Pons (tissue), 1 donor: ENCODE measurements at regions not wholly inside any gene's neighbourhood (a gene's known extent, or its start where the extent isn't known, plus 50 kb on each side); places are given as distances from the start of the nearest gene placed in this dataset.
A peak's percentile ranks its signal among the peaks of the same experiment; 100 is the strongest.

Experiments used
- DNase-seq: peaks from one replicate; pipeline ENCODE4 v3.0.0-alpha.2; 2016; ENCODE audit warnings: low spot score

GRCh38 chr3:90015688-90016356 lies 908.4 kb downstream of the EPHA3 start:
- no peak for DNase-seq

- DNase-seq, result no peak
Observed at GRCh38 chr3:90016555-90016954, 909.1 kb downstream of the EPHA3 start.

- no peak for DNase-seq
Observed at GRCh38 chr3:90018779-90019178, 911.4 kb downstream of the EPHA3 start.

- DNase-seq, result no peak
Observed at GRCh38 chr3:90025019-90025418, 917.6 kb downstream of the EPHA3 start.

- no peak for DNase-seq
Observed at GRCh38 chr3:90026406-90026805, 919.0 kb downstream of the EPHA3 start.

- no peak for DNase-seq
Observed at GRCh38 chr3:90031121-90031520, 923.7 kb downstream of the EPHA3 start.

- no peak for DNase-seq
Observed at GRCh38 chr3:90032980-90033641, 925.7 kb downstream of the EPHA3 start.

GRCh38 chr3:90034038-90034437 lies 926.6 kb downstream of the EPHA3 start:
- no peak for DNase-seq

GRCh38 chr3:90035643-90036042 lies 928.2 kb downstream of the EPHA3 start:
- DNase-seq, result peak; percentile 9

- DNase-seq, result no peak
Observed at GRCh38 chr3:90036939-90037469, 929.6 kb downstream of the EPHA3 start.

- no peak for DNase-seq
Observed at GRCh38 chr3:90039994-90040393, 932.6 kb downstream of the EPHA3 start.

GRCh38 chr3:90040554-90040953 lies 933.1 kb downstream of the EPHA3 start:
- DNase-seq, result no peak

GRCh38 chr3:90041995-90042394 lies 934.6 kb downstream of the EPHA3 start:
- no peak for DNase-seq

GRCh38 chr3:90043287-90043686 lies 935.9 kb downstream of the EPHA3 start:
- no peak for DNase-seq

- DNase-seq, result peak; percentile 3
Observed at GRCh38 chr3:90044084-90044816, 936.8 kb downstream of the EPHA3 start.

GRCh38 chr3:90052425-90052950 lies 945.1 kb downstream of the EPHA3 start:
- no peak for DNase-seq

- DNase-seq, result no peak
Observed at GRCh38 chr3:90054311-90054710, 946.9 kb downstream of the EPHA3 start.

GRCh38 chr3:90055666-90056065 lies 948.2 kb downstream of the EPHA3 start:
- no peak for DNase-seq

GRCh38 chr3:90056281-90057032 lies 949.0 kb downstream of the EPHA3 start:
- no peak for DNase-seq

GRCh38 chr3:90062016-90062415 lies 954.6 kb downstream of the EPHA3 start:
- no peak for DNase-seq

GRCh38 chr3:90062631-90063200 lies 955.3 kb downstream of the EPHA3 start:
- no peak for DNase-seq

GRCh38 chr3:90068783-90069182 lies 961.4 kb downstream of the EPHA3 start:
- no peak for DNase-seq
